NCI-H1930 (cell line): ENCODE measurements at regions not wholly inside any gene's neighbourhood (a gene's known extent, or its start where the extent isn't known, plus 50 kb on each side); places are given as distances from the start of the nearest gene placed in this dataset.

Source experiments
- DNase-seq, 2 experiments: peaks; one replicate each; lab custom pipeline; 2025; lab: John Stamatoyannopoulos, UW

DNA sequence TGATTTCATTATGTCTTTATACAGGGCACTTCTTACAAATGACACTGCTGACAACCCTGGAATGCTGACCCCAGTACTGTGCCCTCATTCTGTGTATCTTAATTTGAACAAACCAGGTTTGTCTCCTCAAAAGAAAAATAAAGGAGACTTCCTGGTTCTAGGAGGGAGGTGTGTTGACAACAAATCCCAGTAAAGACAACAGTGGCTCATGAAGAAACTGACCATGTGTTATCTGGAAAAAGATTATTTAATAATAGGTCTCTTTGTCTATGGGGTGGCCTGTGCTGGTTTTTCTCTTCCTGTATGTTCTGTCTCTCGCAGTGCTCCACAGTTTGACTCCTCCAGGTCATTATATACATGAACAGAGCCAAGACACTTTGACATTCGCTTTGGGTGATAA is 454.6 kb downstream of the LMO4 start:
- DNase-seq: no peak

DNA sequence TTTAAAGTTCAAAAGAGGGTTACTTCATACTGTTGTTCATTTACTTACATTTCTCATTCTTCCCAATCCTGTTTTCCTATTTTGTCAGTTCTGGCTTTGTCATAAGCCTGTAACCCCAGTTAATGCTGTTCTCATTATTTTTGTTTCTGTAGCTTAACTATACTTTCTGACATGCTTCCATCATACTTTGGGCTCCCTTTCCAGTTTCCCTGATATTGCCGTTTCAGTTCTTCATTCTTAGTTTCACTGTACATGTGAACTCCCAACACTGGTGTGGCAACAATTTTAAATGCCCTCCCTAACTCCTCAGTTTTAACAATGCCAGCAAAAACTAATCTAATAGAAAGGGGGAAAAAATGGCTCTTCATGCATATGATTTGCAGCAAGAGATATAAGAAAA is 456.7 kb downstream of the LMO4 start:
- no peak for DNase-seq

DNA sequence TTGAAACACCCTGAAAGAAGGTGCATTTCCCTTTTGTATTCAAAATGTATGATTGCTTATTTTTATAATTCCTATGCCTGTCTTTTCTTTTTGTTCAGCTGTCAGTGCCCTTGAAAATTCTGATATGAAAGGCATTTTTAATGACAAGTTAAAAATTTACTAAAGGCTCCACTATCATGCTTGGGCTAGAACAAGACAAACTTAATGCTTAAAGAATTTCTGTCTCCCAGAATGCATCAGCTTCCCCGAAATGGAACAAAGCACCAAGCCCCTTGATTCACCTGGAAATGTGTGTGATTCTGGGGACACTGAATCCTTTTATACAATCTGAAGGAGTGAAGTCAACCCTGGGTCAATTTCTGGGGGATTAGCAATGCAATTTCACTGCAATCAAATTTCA is 457.5 kb downstream of the LMO4 start:
- DNase-seq: no peak

DNA sequence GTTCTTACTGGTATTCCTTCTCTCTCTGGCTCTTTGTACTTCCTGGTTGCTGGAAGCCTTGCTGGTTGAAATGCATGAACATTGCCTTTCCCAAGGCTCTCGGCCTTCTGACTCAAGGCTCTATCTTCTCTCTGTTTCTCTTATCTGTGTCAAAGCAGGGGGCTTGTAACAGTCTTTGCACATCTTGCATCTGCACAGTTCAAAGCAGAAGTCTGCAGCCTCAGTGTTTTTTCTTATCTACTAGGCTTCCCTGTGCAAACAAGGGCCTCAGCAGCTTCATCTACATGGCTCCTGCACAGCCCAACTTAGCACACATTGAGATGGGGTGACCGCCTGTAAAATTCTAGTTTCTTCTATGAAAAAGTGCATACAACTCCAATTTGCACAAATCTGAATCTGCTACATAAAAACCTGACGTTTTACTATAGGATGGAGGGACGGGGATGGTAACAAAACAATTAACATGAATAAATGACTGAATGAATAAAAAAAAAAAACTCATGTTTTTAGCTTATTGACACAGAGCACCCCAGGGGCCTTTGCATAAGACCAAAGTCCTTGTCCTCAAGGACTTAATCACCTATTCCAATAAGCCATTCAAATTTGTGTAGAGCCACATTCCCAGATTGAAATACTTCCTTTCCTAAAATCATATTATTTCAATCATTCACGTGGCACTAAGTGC is 458.3 kb downstream of the LMO4 start:
- DNase-seq: no peak

DNA sequence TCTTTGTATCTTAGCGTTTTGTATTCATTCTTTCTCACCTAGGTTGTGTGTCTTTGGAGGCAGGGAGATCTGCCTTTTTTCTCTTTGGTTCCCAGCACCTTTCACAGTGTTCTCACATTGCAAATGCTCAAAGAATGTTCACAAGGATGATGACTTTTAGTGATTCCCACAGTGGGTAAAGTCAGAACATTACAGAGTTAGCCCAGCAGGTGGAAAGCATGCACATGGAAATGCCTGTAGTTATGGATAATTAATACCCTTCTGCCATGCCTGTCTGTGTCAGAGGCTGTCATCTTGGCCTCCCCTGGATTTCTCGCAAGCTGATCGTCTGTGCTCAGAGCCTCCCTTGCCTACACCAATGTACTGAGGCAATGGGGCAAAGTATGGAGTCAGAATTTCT is 458.9 kb downstream of the LMO4 start:
- DNase-seq: no peak

DNA sequence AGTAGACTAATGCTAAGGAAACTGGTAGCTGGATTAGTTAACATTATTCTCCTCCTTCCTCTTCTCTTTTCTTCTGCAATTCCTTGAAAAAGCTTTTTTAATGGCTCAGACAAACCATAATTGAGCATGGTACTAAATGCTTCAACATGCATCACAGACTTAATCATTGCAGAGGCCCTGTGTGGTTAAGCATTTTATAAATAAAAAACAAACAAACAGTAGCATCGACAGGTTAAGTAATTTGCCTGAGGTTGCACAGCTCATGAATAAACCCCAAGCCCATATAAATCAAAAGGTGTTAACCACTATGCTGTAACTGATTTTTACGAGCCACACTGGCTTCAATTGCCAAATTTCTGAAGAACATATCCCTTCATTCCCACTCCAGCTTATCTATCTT is 462.1 kb downstream of the LMO4 start:
- no peak for DNase-seq

DNA sequence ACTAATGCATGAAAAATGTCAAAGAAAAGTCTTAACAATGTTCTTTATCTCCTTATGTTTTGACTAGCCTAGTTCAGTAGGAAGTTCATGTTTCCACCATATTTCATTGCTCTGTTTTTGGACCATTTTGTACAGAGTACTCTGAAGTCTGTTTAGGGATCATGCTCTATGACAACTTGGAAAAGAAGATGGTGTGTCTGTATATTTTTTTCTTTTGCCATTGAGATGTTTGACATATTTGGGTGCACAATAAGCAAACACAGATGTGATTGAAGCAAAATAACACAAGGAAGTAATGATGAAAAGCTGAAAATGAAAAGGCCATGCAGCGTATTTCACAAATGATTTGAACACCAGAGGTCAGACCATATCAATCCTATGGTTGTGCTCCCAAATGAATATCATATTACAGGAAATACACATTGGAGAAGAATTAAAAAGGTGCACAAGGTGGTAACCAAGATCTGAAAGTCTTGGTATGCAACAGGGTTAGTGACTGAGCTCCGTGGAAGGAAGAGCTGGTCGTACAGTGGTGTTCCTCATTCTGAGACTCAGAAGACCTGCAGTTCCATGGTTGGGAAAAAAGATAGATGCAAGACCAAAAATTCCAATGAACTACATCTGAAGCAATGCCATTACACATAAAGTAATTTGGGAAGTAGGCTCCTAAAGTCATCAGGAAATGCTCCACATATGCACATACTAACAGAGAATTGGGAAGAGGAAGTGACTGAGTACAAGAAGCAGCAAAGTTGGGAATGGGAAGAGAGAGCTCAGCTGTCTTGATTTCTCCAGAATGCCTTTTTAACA is 463.5 kb downstream of the LMO4 start:
- DNase-seq: no peak

DNA sequence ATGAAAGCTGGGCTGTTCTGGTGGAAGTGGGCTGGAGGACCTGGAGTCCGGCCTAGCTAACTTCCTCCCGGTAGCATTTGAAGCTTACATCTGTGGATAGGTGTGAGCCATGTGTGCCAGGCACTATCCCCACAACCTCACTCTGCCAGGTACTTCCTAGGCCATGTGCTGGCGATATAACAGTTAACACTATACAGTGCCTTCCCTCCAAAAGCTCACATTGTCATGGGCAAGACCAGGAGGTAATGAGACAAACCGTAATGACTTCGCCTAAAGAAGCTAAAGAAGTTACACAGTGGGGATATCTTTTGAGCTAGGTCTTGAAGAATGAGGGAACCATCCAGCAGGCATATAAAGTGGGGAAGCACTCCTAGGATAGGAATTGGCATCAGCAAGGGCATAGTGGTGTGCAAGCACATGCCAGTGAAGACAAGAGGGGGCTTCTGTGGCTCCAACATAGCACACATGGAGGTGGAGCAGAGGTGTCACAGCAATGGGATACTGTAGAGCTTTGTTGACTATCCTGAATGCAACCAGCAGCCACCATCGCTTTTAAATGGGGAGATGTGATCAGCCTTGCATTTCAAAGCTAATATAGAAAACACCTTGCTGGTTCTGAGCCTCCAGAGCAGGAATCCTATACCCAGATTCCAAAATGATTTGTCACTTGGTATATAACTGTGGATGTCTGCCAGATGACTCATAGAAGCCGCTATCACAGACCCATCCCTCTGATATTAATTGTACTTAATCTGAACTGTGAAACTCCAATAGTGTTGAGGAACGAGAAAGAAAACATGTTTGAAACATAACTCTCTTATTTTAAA is 466.3 kb downstream of the LMO4 start:
- DNase-seq: no peak

DNA sequence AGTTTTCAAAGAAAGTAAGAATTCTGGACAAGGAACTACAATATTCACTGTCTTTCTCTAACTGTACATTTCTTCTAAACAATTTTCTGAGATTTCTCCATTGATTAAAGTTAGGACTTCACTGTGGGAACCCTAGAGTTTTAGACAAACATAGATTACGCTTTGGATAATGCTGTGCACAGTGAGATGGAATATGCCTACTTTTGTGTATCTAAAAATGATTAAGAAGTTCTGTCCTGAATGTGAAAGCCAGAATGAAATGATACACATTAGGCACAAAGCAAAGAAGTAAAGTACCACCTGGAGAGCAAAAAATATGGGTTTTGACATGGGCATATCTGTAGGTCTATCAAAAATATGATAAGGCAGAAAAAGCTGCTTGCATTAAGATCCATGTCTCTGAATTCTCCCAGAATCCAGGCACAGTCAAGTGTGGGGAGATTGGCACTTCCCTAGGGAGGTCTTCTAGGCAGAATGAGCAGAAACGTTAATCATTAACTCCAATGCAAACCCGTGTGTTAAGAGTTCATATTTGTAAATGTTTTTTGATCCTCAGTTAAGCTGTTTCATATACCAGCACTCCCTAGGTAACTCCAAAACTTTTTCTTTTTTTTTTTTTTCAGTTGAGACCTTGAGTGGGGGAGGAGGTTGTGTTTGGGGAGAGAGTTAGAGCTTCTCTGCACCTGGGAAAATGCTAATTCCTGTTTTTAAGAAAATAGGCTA is 467.1 kb downstream of the LMO4 start:
- DNase-seq: no peak

DNA sequence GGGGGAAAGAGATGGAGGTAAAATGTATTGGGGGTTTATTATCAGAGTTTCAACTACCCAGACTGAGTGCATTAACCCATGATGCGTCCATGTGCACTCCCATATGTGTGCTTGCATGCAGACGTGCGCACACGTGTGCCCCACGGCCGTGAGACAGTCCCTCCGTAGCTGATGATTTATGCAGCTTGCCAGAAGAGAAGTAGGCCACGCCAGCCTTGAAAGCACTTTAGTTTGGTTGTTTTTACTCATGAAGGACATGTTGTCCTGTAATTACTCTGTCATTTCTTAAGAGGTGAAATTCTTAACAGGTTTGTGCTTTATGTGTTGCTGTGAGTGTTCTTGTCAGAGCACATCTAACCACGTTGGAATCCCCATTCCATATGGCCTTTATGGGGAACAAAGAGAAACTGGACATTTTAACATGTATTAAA is 467.8 kb downstream of the LMO4 start:
- no peak for DNase-seq

DNA sequence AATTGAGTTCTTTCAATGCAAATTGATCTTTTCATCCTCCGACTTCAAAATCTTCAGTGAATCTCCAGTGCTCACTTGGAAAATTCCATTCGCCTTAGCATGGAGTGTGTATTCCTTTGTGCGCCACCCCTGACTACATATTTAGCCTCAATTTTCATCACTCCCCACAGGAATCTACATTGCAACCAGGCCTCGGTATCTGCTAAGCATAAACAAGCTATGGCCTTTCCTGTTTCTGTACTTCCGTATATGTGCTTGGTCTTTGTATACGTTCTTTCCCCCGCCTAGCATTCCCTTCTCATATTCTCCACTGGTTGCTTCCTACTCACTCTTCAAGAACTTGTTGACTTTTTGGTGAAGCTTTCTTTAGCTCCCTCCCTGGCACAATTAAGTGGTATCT is 470.8 kb downstream of the LMO4 start:
- no peak for DNase-seq

DNA sequence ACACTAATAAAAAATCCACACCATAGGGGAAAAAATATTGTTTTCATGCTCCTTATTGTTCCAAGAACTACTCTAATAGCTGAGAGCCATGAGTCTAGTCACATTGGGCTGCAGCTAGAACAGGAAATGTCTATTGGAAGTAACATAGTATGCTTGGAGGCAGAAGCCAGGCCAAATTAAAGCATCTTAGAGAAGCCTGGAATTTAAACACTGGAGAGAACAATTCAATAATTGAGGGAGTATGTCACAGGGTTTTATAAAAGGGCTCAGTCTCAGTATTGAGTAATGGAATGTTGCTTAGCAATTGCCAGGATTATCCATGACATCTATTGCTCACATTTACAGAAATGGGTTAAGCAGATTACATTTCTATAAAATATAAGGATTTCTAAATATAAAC is 471.3 kb downstream of the LMO4 start:
- no peak for DNase-seq

DNA sequence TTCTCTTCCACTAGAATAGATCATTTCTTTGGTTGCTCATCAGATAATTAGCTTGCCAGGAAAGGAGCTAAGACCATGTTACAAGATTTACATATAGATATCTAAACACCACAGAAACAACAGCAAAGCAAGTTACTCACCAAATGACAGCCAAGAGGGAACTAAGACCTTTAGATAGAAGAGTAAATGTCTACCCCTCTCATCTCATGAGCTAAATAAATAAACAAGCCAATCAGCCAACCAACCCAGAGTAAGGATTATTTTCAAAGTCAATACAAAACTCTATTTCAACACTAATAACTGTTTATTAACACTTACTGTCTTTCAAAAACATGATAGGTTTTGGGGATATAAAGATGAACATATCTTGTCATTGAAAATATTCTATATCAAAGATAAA is 474.7 kb downstream of the LMO4 start:
- no peak for DNase-seq

DNA sequence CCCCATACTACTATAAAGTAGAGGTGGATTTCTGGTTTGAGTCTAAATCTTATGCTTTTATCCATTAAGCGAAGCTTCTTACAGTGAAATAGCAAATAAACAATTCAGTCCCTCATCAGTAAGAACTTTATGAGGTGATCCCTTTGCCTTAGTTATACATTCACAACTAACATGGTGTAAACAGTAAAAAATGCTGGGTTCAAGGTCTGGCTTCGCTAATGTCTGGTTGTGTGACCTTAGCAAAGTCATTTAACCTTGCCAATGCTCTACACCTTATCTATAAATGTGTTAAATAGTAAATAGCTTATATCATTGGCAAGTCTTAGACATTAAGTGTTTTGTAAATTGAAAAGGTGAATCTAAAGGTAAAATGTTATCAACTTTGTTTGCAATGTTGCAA is 475.4 kb downstream of the LMO4 start:
- no peak for DNase-seq

DNA sequence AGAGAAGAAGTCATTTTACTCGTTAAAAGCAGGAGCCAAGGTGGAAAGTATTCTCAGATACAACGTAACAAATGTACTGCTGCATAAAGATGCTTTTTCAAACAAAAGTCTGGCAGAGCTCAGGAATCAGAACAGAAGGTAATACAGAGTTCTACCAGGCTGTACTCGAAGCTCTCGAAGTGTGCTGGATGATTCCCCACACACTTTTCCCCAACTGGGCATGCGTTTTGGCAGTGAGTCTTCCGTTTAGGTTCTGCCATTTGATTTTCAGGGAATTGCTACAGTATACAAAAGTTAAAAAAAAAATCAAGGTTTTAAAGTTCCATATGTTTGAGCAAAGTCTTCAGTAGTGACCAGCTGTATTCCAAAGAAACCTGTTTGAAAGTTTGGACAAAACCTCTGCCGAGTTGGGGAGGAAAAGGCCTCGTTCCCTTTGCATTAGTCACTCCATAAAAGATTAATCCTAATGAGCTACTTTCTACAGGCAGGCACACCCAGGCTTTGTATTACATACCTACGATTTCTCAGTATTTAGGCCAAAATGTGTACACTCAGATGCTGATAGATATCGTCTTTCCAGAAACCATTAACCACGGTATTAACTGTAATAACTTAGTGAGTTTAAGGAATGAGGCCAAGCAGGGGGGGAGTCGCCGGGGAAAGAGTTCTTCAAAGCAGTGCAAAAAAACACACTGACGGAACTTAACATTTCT is 477.1 kb downstream of the LMO4 start:
- DNase-seq: no peak

DNA sequence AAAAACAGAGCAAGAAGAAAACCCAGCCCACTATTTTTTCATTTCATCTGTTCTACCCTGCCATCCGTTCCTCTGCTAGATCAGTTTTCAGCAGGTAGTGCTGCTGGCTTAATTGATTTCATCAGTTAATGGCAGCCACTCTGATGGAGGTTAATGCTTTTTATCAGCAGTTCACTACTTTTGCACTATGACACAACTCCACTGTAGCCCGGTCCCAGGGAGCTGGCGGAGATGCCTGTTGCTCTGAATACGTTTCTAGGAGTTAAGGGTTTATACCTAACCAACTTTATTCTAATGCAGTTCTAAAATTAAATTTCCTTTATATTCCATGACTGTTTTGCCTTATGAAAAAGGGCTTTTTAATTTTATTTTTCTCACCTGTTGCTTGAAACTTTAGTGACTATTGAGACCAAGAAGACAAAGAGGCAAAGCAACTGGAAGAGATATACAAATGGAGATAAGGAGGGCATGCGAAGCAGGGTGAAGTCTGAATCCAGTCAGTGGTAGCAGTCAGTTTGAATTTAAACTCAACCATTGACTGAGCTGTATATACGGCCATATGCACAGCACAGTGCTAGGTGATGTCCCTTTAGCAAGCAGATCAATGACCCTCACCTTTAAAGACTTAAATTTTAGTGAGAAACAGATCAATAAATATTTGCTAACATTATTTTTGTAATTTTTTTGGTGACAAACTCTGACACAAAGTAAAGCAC is 477.9 kb downstream of the LMO4 start:
- no peak for DNase-seq

DNA sequence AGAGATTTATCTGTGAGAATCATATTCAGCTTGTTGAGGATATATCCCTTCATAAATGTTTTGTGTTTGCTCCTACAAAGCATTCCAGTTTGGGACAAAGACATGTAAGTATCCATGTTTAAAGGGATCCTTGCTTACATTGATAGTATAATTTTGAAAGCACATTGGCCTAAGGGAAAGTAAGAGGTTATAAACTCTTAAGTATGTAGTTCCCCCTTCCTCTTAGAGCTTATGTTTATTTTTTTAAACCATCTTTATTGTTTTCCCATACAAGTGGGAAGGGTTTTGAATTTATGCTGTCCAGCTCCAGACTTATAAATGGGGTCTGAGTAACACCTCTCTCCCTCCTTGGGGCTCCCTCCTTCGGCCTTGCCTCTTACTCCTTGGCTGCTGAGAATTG is 481.5 kb downstream of the LMO4 start:
- no peak for DNase-seq

DNA sequence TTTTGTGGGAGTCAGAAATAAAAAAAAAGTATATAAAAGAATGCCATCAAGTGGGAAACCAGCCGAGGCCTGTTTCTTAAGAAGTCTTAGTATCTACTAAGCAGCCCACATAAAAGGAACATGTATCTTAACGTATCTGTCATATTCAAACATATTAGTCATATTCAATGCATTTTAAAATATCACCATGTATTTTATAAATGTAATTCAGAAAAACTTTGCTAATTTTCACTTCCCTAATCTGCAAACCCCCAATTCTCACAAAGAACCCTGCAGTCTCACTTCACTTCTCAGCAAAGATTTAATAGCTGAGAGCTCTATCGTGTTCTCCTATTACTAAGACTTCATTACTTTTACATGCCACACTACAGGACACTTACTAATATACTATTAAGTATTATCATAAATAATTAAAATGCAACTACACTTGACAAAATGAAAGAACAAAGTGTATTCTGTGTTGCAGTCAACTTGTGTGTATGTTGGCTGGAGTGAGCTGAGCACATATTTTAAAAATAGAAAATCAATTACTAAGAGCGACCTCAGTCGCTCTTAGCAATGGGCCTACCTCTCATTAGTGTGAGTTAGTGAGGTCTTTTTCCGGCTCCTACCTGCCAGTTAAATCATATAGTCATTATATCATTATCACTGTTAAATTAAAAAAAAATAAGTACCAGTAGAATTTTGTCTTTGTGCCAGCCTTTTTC is 484.3 kb downstream of the LMO4 start:
- no peak for DNase-seq

DNA sequence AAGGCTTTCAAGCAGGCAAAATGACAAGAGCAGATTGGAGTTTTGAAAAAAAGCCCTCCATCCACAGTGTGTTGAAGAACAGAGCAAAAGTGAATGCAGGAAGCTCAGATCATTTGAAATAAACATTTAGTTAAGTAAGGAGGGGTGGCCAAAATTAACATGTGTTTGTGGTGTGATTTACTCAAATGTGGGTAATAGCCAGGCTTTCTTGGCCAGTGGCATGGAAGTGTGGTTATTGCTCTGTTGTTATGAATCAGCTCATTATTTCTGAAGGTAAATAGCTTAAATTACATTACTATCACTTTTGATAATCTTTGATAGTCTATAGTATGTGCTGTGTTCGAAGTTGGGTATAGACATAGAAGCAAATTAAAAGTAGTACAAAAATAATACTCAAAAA is 485.9 kb downstream of the LMO4 start:
- DNase-seq: no peak

DNA sequence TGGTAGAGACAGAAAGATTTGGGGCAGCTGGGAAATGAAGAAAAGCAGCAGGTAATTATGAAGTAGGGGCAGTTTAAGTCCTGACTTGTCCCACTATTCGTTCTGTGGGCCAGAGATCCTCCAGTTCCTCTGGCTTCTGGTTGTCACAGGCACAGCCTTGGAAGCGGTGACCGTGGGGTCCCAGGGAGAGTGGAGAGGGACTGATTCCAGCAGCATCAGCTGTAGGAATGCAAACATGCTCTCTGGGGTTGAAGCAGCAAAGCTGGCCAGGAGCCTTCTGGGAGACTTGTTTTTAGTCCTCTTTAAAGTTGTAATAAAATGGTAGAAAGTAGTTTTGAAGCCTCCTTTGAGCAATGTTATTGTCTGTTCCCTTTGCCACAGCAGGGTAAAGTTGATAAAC is 488.0 kb downstream of the LMO4 start:
- DNase-seq: no peak
